HepG2 (cell line): ENCODE measurements at regions not wholly inside any gene's neighbourhood (a gene's known extent, or its start where the extent isn't known, plus 50 kb on each side); places are given as distances from the start of the nearest gene placed in this dataset.

ENCODE experiments used
- BCL6 ChIP-seq: IDR thresholded peaks from 2 replicates; pipeline ENCODE4 v1.6.1; 2016; ENCODE audit warnings: missing genetic modification reagents, missing compliant biosample characterization
- KLF15 ChIP-seq: sonication (generic); formaldehyde crosslinking; IDR thresholded peaks from 2 replicates; pipeline ENCODE4 v1.8.1; 2023; ENCODE audit warnings: borderline replicate concordance, mild to moderate bottlenecking, inconsistent platforms, missing genetic modification reagents, mixed read lengths
- TRIM24 ChIP-seq: sonication (generic); formaldehyde crosslinking; IDR thresholded peaks from 2 replicates; pipeline ENCODE4 v1.8.0; 2022; ENCODE audit warnings: mild to moderate bottlenecking, missing genetic modification reagents
- ZSCAN25 ChIP-seq: sonication (generic); formaldehyde crosslinking; IDR thresholded peaks from 2 replicates; pipeline ENCODE4 v1.8.0; 2022; ENCODE audit warnings: mild to moderate bottlenecking, missing genetic modification reagents
- TF ChIP-seq, protein P1 (sequence below): sonication (generic); formaldehyde crosslinking; IDR thresholded peaks from 2 replicates; pipeline ENCODE4 v1.8.0; 2022; ENCODE audit warnings: mild to moderate bottlenecking, missing genetic modification reagents
- TF ChIP-seq, protein P2 (sequence below): sonication (generic); formaldehyde crosslinking; IDR thresholded peaks from 2 replicates; pipeline ENCODE4 v1.5.0; 2020; ENCODE audit warnings: mild to moderate bottlenecking, missing genetic modification reagents
- TF ChIP-seq, protein P3 (sequence below): sonication (generic); formaldehyde crosslinking; IDR thresholded peaks from 2 replicates; pipeline ENCODE4 v1.4.0; 2020; ENCODE audit warnings: missing genetic modification reagents, borderline replicate concordance
- TF ChIP-seq, protein P4 (sequence below): sonication (generic); formaldehyde crosslinking; IDR thresholded peaks from 2 replicates; pipeline ENCODE4 v1.4.0; 2020; ENCODE audit warnings: missing genetic modification reagents

DNA sequence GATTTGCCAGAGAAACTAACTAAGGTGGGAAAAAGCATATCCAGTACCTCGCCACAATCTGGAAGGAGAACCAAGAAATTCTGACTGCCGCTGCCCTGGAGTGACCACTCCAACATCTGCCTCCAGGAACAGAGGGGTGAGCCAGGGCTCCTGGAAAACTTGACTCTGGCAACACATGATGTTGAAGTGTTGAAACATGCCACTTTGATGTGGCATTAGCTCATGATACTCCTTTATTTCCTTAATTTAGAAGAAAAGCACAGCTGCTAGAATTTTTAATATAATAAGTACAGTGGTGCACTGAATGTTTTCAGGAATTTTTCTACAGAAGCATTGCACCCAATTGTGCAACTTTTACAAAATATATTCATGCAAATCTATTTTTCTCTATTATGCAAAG, 109.9 kb upstream of the BCL6 start (continued):
- TF ChIP-seq, protein P1, sequence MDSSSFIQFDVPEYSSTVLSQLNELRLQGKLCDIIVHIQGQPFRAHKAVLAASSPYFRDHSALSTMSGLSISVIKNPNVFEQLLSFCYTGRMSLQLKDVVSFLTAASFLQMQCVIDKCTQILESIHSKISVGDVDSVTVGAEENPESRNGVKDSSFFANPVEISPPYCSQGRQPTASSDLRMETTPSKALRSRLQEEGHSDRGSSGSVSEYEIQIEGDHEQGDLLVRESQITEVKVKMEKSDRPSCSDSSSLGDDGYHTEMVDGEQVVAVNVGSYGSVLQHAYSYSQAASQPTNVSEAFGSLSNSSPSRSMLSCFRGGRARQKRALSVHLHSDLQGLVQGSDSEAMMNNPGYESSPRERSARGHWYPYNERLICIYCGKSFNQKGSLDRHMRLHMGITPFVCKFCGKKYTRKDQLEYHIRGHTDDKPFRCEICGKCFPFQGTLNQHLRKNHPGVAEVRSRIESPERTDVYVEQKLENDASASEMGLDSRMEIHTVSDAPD (CRISPR knock-in tag) = no peak
- TF ChIP-seq KLF15 (CRISPR knock-in tag) = no peak
- TF ChIP-seq, protein P2, sequence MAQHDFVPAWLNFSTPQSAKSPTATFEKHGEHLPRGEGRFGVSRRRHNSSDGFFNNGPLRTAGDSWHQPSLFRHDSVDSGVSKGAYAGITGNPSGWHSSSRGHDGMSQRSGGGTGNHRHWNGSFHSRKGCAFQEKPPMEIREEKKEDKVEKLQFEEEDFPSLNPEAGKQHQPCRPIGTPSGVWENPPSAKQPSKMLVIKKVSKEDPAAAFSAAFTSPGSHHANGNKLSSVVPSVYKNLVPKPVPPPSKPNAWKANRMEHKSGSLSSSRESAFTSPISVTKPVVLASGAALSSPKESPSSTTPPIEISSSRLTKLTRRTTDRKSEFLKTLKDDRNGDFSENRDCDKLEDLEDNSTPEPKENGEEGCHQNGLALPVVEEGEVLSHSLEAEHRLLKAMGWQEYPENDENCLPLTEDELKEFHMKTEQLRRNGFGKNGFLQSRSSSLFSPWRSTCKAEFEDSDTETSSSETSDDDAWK (CRISPR knock-in tag) = no peak
- TF ChIP-seq ZSCAN25 (CRISPR knock-in tag) = no peak
- TF ChIP-seq, protein P3, sequence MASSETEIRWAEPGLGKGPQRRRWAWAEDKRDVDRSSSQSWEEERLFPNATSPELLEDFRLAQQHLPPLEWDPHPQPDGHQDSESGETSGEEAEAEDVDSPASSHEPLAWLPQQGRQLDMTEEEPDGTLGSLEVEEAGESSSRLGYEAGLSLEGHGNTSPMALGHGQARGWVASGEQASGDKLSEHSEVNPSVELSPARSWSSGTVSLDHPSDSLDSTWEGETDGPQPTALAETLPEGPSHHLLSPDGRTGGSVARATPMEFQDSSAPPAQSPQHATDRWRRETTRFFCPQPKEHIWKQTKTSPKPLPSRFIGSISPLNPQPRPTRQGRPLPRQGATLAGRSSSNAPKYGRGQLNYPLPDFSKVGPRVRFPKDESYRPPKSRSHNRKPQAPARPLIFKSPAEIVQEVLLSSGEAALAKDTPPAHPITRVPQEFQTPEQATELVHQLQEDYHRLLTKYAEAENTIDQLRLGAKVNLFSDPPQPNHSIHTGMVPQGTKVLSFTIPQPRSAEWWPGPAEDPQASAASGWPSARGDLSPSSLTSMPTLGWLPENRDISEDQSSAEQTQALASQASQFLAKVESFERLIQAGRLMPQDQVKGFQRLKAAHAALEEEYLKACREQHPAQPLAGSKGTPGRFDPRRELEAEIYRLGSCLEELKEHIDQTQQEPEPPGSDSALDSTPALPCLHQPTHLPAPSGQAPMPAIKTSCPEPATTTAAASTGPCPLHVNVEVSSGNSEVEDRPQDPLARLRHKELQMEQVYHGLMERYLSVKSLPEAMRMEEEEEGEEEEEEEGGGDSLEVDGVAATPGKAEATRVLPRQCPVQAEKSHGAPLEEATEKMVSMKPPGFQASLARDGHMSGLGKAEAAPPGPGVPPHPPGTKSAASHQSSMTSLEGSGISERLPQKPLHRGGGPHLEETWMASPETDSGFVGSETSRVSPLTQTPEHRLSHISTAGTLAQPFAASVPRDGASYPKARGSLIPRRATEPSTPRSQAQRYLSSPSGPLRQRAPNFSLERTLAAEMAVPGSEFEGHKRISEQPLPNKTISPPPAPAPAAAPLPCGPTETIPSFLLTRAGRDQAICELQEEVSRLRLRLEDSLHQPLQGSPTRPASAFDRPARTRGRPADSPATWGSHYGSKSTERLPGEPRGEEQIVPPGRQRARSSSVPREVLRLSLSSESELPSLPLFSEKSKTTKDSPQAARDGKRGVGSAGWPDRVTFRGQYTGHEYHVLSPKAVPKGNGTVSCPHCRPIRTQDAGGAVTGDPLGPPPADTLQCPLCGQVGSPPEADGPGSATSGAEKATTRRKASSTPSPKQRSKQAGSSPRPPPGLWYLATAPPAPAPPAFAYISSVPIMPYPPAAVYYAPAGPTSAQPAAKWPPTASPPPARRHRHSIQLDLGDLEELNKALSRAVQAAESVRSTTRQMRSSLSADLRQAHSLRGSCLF (CRISPR knock-in tag) = no peak
- no peak for TF ChIP-seq BCL6 (CRISPR knock-in tag)
- TF ChIP-seq TRIM24 = no peak
- TF ChIP-seq, protein P4, sequence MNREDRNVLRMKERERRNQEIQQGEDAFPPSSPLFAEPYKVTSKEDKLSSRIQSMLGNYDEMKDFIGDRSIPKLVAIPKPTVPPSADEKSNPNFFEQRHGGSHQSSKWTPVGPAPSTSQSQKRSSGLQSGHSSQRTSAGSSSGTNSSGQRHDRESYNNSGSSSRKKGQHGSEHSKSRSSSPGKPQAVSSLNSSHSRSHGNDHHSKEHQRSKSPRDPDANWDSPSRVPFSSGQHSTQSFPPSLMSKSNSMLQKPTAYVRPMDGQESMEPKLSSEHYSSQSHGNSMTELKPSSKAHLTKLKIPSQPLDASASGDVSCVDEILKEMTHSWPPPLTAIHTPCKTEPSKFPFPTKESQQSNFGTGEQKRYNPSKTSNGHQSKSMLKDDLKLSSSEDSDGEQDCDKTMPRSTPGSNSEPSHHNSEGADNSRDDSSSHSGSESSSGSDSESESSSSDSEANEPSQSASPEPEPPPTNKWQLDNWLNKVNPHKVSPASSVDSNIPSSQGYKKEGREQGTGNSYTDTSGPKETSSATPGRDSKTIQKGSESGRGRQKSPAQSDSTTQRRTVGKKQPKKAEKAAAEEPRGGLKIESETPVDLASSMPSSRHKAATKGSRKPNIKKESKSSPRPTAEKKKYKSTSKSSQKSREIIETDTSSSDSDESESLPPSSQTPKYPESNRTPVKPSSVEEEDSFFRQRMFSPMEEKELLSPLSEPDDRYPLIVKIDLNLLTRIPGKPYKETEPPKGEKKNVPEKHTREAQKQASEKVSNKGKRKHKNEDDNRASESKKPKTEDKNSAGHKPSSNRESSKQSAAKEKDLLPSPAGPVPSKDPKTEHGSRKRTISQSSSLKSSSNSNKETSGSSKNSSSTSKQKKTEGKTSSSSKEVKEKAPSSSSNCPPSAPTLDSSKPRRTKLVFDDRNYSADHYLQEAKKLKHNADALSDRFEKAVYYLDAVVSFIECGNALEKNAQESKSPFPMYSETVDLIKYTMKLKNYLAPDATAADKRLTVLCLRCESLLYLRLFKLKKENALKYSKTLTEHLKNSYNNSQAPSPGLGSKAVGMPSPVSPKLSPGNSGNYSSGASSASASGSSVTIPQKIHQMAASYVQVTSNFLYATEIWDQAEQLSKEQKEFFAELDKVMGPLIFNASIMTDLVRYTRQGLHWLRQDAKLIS = no peak
